ENCODE measurements at regions not wholly inside any gene's neighbourhood (a gene's known extent, or its start where the extent isn't known, plus 50 kb on each side); places are given as distances from the start of the nearest gene placed in this dataset.

DNA sequence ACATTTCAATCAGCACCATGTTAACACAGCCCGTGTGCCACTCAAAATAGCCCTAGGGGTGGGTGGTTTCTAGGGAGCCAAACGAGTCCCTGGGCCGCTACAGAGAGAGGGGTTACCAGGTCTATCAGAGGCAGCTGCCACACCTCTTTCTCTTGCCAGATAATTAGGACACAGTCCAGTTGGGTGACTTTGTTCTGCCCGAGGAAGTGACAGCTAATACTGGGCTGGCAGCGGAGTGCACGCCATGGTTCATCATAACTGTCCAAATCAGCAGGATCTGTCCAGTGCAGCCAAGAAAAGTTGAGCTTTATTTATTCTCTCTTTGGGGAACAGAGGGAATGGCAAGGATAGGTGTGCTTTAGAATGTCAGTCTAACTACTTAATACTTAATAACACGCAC lies 583.8 kb downstream of the BRINP1 start:
- DNase-seq = no peak

GRCh38 chr9:118786877-118787276 lies 582.4 kb downstream of the BRINP1 start:
- DNase-seq = no peak

GRCh38 chr9:118809160-118809625 lies 560.0 kb downstream of the BRINP1 start:
- no peak for DNase-seq

GRCh38 chr9:118829334-118829733 lies 539.9 kb downstream of the BRINP1 start:
- peak; percentile 67 for DNase-seq

- no peak for DNase-seq
Observed at GRCh38 chr9:118832371-118832770, 536.9 kb downstream of the BRINP1 start.

DNA sequence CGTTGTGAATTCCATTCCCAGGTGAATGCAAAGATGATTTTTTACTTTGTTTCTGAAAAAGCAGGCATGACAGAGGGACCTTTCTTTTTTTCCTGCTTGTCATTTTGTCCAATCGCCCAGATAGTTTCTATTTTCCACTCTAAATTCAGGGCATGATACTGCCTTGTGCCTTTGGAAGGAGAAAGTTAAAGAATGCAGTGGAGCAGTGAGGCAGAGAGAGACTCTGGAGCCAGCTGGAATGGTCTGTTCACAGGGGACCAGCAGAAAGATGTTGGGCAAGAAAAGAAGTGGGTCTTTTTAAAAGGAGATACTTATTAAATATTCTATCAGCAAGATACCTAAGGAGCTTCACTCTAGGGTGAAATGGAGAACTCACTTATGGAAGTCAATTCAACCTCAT lies 532.3 kb downstream of the BRINP1 start:
- DNase-seq = no peak

DNA sequence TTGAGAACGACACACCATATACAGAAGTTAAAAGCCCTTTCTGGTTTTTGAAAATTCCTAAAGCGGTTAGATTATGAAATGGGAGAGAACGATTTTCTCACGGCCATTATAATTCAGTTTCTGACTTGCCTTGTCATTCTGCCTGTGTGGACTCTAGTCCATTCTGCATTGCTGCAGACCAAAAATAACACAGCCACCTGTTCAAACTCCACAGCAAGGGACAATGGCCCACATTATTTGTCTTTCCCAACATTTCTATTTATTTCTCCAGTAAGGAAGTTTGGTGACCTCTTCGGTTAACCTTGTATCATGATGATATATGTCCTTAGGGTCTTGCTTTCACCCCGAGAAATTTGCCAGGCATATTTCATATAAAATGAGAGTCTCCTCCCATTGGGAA lies 497.7 kb downstream of the BRINP1 start:
- DNase-seq = no peak

GRCh38 chr9:118882684-118883083 lies 486.6 kb downstream of the BRINP1 start:
- DNase-seq = no peak

DNA sequence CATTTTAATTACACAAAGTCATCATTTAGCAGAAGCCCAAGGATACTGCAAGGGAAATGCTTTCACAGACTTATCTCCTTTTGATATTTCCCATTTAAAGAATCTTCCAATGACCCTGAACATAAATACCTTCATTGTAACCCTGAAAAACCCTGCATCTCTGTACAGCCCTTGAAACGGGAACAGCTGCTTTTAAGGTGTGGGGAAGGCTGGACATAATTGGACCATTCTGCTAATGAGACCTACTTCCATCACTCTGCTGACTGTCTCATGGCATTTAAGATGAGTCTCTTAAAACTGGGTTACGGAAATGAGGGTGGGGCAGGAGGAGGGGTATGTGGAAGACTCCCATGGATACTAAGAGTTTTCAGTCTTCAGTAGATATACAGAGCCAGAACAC lies 485.8 kb downstream of the BRINP1 start:
- no peak for DNase-seq

DNA sequence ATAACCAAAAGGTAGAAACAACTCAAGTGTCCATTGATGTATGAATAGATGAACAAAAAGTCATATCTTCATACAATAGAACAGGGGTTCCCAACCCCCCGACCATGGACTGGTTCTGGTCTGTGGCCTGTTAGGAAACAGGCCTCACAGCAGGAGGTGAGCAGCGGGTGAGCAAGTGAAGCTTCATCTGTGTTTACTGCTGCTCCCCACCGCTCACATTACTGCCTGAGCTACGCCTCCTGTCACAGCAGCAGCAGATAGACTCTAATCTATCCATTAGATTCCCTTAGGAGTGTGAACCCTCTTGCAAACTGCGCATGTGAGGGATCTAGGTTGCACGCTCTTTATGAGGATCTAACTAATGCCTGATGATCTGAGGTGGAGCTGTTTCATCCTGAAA lies 478.0 kb downstream of the BRINP1 start:
- peak; percentile 3 for DNase-seq

DNA sequence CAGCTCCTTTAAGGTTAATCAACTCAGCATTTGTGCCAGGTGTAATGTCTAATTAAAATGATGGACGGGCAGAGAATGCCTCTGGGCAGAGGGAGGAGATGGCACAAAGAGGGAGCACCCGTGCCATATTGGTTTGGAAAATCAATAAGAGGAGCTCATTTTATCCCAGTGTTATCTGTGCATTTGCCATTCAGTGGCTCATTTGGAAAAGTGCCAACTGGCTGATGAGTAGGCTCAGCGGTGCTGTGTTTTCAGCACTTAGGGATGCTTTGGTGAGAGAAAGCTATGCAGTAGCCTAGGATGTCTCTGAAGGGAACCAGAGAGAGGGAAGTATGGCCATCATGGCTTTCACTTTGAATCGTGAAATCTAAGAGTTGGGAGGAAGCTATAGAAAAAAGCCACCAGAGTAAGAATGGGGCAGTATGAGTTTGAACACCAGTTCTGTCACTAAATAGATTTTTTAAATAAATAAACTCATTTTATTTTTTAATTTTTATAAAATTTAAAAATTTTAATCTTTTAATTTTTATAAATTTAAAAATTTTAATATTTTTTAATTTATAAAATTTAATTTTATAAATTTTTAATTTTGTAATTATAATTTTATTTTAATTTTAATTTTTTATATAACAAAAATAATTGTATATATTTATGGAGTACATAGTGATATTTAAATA lies 472.8 kb downstream of the BRINP1 start:
- DNase-seq = peak; percentile 73

DNA sequence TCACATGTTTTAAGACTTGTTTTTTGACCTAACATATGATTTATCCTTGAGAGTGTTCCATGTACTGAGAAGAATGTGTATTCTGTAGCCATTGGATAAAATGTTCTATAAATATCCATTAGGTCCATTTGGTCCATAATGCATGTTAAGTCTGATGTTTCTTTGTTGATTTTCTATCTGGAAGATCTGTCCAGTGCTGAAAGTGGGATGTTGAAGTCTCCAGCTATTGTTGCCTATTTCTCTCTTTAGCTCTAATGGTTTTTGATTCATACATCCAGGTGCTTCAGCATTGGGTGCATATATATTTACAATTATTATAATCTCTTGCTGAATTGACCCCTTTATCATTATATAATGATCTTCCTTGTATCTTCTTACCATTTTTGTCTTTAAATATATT lies 451.1 kb downstream of the BRINP1 start:
- no peak for DNase-seq

DNA sequence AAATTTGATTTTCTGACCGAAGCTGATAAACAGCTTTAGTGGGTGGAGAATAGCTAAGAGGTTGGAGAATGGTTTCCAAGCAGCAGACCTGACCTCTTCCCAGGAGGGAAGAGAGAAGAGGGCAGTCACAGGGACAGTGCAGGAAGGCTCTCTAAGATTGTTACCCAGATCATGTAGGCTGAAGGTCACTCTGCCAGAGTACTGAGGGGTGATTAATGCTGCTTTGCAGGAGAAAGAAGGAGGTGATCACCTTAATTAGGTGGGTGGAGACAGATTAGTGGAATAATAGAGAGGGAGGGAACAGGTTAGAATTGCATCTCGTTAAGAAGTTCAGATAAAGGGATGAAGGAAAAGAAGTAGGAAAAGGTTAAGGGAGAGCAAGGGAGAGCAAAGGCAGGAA lies 440.5 kb downstream of the BRINP1 start:
- no peak for DNase-seq

DNA sequence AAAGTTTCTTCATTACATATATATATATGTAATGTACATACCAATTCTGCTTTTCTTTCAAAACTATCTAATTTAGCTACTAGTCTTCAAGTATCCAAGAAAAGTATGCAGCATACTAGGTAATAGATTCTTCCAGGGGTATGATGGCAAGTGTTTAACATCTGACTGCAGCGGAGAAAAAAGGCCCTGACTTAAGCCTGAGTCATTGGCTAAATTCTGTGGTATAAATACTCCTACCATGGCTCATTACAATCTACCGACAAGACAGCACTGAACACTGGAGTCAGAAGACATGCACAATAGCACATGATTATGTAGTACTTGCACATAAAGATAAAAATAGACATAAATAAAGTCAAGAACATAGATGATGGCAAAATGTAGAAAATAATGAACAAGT lies 439.9 kb downstream of the BRINP1 start:
- no peak for DNase-seq

DNA sequence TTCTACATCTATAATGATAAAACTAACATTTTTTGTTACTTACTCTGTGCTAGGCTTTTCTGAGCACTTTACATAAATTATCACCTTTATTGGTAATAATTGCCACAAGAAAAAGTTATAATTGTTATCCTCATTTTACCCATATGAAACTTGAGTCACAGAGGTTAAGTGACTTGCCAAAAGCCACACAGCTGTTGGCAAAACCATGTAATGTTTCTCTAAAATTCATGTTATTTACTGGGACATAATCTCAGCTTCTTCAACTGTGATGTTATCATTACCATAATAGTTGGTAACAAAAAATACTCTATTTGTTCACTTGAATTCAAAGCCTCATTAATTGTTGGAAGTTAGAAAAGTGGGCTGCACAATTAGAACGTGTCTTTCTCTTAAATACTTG lies 437.3 kb downstream of the BRINP1 start:
- no peak for DNase-seq

DNA sequence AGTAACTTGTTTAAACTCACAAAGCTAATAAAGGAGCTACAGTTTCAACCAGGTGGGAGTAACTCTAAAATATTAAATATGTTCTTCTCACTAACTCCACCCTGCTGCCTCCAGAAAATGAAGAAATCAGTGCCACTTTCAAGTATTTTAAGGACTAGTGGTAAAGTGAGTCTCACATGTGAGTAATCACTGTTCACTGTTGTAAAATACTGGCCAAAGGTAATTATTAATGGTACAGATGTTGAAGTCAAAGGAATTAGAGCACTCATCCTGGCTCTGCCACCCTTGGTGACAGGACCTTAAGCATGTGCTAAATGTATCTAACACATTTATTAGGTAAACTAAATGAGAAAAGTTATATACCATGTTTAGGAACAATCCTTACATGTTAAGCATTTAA lies 430.7 kb downstream of the BRINP1 start:
- DNase-seq = no peak

GRCh38 chr9:118940473-118940872 lies 428.8 kb downstream of the BRINP1 start:
- DNase-seq = no peak

GRCh38 chr9:118946669-118947068 lies 422.6 kb downstream of the BRINP1 start:
- no peak for DNase-seq

DNA sequence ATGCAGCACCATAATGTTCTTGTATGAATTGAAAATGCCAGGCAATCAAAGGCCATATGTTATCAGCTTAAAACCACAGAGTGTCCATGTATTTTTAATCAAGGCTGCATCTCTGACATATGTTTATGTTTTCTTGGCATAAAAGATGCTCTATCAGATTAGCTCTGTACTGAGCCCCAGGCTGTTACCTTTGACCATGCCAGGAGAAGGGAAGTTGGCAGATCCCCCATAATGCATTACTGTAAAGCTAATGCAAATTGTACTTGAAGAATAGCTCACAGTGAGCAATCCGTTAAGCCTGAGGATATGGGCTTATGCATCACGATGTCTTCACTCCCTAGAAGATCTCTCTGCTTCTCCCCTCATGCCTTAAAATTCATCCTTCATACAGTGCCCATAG lies 414.4 kb downstream of the BRINP1 start:
- peak; percentile 18 for DNase-seq

- no peak for DNase-seq
Observed at GRCh38 chr9:118957585-118957984, 411.6 kb downstream of the BRINP1 start.

GRCh38 chr9:118959366-118959765 lies 409.9 kb downstream of the BRINP1 start:
- no peak for DNase-seq

- peak; percentile 11 for DNase-seq
Observed at GRCh38 chr9:118961857-118962256, 407.4 kb downstream of the BRINP1 start.

GRCh38 chr9:118962426-118962825 lies 406.8 kb downstream of the BRINP1 start:
- DNase-seq = no peak

GRCh38 chr9:118963674-118964073 lies 405.6 kb downstream of the BRINP1 start:
- DNase-seq = no peak

- DNase-seq = no peak
Observed at GRCh38 chr9:118967901-118968300, 401.3 kb downstream of the BRINP1 start.
